ENCODE measurements at regions not wholly inside any gene's neighbourhood (a gene's known extent, or its start where the extent isn't known, plus 50 kb on each side); places are given as distances from the start of the nearest gene placed in this dataset.
"Not testable (repeated sequence)": the region's sequence is repeated elsewhere in the genome, so short reads cannot be mapped to it uniquely, and the experiment has no call there.

DNA sequence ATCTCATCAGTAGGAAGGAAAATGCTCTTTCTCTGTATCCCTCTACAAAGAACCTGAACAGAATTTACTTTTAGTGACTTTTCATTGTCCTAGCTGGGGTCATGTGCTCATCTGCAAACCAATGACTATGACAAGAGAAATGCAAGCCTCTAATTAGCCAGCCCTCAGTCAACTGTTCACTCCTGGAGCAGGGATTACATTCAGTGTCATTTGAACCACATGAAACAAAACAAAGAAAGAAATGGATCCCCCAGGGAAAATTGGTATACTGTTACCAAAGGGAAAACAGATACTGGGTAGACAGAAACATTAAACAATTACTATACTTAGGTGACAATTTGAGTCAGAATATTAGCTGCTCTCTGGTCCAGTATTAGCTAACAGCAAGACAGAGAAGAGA is 173.6 kb downstream of the RCHY1 start:
- H3K4me3 ChIP-seq (ENCODE audit: low read length): no peak overlapping the region
- H3K9ac ChIP-seq (ENCODE audit: low read depth, low read length): no peak overlapping the region
- no peak overlapping the region for H3K4me2 ChIP-seq (ENCODE audit: low read length)
- no peaks in the 10 kb centered on the region for H3K36me3 ChIP-seq (ENCODE audit: insufficient read depth, low read length)
- no peaks in the 10 kb centered on the region for H3K27me3 ChIP-seq (ENCODE audit: control insufficient read depth, insufficient read depth, low read length)
- peaks cover 32% of the 10 kb centered on the region for H3K4me1 ChIP-seq (ENCODE audit: control insufficient read depth, insufficient read depth, low read length)
- no peaks in the 10 kb centered on the region for H3K9me3 ChIP-seq (replicated peaks; ENCODE audit: low read length)

DNA sequence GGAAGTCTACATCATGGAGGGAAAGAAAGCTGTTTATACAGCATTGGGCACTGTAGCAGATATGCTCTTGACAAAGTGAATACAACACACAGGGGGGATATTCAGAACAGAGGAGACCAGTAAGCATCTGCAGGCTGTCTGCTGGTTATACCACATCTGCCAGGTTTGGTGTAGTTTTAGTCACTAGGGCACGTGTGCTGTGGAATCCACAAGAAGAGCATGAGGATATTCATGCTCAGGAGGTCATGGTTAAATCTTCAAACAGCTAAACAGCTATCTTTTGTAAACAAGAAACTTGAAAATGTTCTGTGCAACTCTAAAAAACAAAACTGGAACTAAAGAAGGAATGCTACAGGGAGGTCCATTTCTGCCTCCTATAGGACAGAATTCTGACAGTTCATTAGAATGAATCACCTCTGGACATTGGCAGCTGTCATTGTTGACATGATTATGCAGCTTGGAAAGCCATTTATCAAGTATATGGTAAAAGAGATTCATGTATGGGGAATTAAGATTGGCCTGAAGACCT is 175.8 kb downstream of the RCHY1 start:
- peak overlapping the region; percentile 15 for H3K9ac ChIP-seq (ENCODE audit: low read depth, low read length)
- H3K27me3 ChIP-seq (ENCODE audit: control insufficient read depth, insufficient read depth, low read length): no peaks in the 10 kb centered on the region
- H3K9me3 ChIP-seq (replicated peaks; ENCODE audit: low read length): no peaks in the 10 kb centered on the region
- H3K4me1 ChIP-seq (ENCODE audit: control insufficient read depth, insufficient read depth, low read length): peaks cover 22% of the 10 kb centered on the region
- H3K4me2 ChIP-seq (ENCODE audit: low read length): peak overlapping the region; percentile 55
- peak overlapping the region; percentile 13 for H3K4me3 ChIP-seq (ENCODE audit: low read length)
- H3K36me3 ChIP-seq (ENCODE audit: insufficient read depth, low read length): no peaks in the 10 kb centered on the region

GRCh38 chr4:75327804-75328512 is 186.2 kb downstream of the RCHY1 start:
- Histone ChIP-seq H3K4me2 (ENCODE audit: low read length) (peak overlapping the region; percentile 68), H3K9me3 (replicated peaks; ENCODE audit: low read length) (no peaks in the 10 kb centered on the region), H3K36me3 (ENCODE audit: insufficient read depth, low read length) (no peaks in the 10 kb centered on the region), H3K4me1 (ENCODE audit: control insufficient read depth, insufficient read depth, low read length) (peaks cover 26% of the 10 kb centered on the region), H3K9ac (ENCODE audit: low read depth, low read length) (peak overlapping the region; percentile 59), H3K27me3 (ENCODE audit: control insufficient read depth, insufficient read depth, low read length) (no peaks in the 10 kb centered on the region), H3K4me3 (ENCODE audit: low read length) (peak overlapping the region; percentile 22)

- H3K9me3 ChIP-seq (replicated peaks; ENCODE audit: low read length): no peaks in the 10 kb centered on the region
- H3K9ac ChIP-seq (ENCODE audit: low read depth, low read length): no peak overlapping the region
- peaks cover 26% of the 10 kb centered on the region for H3K4me1 ChIP-seq (ENCODE audit: control insufficient read depth, insufficient read depth, low read length)
- H3K36me3 ChIP-seq (ENCODE audit: insufficient read depth, low read length): no peaks in the 10 kb centered on the region
- H3K4me2 ChIP-seq (ENCODE audit: low read length): no peak overlapping the region
- H3K27me3 ChIP-seq (ENCODE audit: control insufficient read depth, insufficient read depth, low read length): no peaks in the 10 kb centered on the region
- H3K4me3 ChIP-seq (ENCODE audit: low read length): no peak overlapping the region
Measured at GRCh38 chr4:75325318-75325979, 188.8 kb downstream of the RCHY1 start.

GRCh38 chr4:75321484-75321883 is 192.7 kb downstream of the RCHY1 start:
- H3K27me3 ChIP-seq (ENCODE audit: control insufficient read depth, insufficient read depth, low read length): no peaks in the 10 kb centered on the region
- H3K4me2 ChIP-seq (ENCODE audit: low read length): no peak overlapping the region
- no peaks in the 10 kb centered on the region for H3K36me3 ChIP-seq (ENCODE audit: insufficient read depth, low read length)
- H3K4me1 ChIP-seq (ENCODE audit: control insufficient read depth, insufficient read depth, low read length): peaks cover under 1% of the 10 kb centered on the region
- no peaks in the 10 kb centered on the region for H3K9me3 ChIP-seq (replicated peaks; ENCODE audit: low read length)
- no peak overlapping the region for H3K9ac ChIP-seq (ENCODE audit: low read depth, low read length)
- H3K4me3 ChIP-seq (ENCODE audit: low read length): no peak overlapping the region

GRCh38 chr4:75317641-75318040 is 196.6 kb downstream of the RCHY1 start:
- not testable (repeated sequence) for H3K4me2 ChIP-seq (ENCODE audit: low read length); H3K27me3 ChIP-seq (ENCODE audit: control insufficient read depth, insufficient read depth, low read length); H3K4me3 ChIP-seq (ENCODE audit: low read length); H3K36me3 ChIP-seq (ENCODE audit: insufficient read depth, low read length); H3K4me1 ChIP-seq (ENCODE audit: control insufficient read depth, insufficient read depth, low read length); H3K9ac ChIP-seq (ENCODE audit: low read depth, low read length); H3K9me3 ChIP-seq (replicated peaks; ENCODE audit: low read length)

GRCh38 chr4:75308049-75308448 is 206.2 kb downstream of the RCHY1 start:
- no peak overlapping the region for H3K9ac ChIP-seq (ENCODE audit: low read depth, low read length)
- no peaks in the 10 kb centered on the region for H3K36me3 ChIP-seq (ENCODE audit: insufficient read depth, low read length)
- H3K4me2 ChIP-seq (ENCODE audit: low read length): no peak overlapping the region
- H3K4me3 ChIP-seq (ENCODE audit: low read length): no peak overlapping the region
- no peaks in the 10 kb centered on the region for H3K9me3 ChIP-seq (replicated peaks; ENCODE audit: low read length)
- H3K4me1 ChIP-seq (ENCODE audit: control insufficient read depth, insufficient read depth, low read length): no peaks in the 10 kb centered on the region
- peaks cover 4% of the 10 kb centered on the region for H3K27me3 ChIP-seq (ENCODE audit: control insufficient read depth, insufficient read depth, low read length)

DNA sequence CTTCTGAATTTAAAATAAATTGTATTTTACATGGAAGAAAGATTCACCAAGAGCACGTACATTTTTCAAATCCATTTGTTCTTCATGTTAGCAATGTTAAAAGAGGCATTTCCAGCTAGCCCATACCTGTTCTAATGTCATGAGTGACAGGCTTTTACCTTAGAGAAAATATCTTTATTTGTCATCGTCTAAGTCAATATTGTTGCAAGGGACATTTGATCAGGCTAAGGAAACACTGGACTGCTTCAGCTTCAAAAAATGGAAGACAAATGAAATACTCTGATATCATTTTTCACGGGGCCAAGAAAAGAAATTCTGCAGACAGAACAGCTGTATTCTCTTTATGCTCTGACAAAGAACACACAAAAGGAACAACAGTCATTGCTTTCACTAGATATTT is 207.7 kb downstream of the RCHY1 start:
- H3K9me3 ChIP-seq (replicated peaks; ENCODE audit: low read length): no peaks in the 10 kb centered on the region
- no peak overlapping the region for H3K4me3 ChIP-seq (ENCODE audit: low read length)
- H3K4me2 ChIP-seq (ENCODE audit: low read length): no peak overlapping the region
- H3K36me3 ChIP-seq (ENCODE audit: insufficient read depth, low read length): no peaks in the 10 kb centered on the region
- no peak overlapping the region for H3K9ac ChIP-seq (ENCODE audit: low read depth, low read length)
- peaks cover 4% of the 10 kb centered on the region for H3K27me3 ChIP-seq (ENCODE audit: control insufficient read depth, insufficient read depth, low read length)
- no peaks in the 10 kb centered on the region for H3K4me1 ChIP-seq (ENCODE audit: control insufficient read depth, insufficient read depth, low read length)

GRCh38 chr4:75302648-75303047 is 211.6 kb downstream of the RCHY1 start:
- Histone ChIP-seq H3K36me3 (ENCODE audit: insufficient read depth, low read length) (no peaks in the 10 kb centered on the region), H3K4me2 (ENCODE audit: low read length) (no peak overlapping the region)

DNA sequence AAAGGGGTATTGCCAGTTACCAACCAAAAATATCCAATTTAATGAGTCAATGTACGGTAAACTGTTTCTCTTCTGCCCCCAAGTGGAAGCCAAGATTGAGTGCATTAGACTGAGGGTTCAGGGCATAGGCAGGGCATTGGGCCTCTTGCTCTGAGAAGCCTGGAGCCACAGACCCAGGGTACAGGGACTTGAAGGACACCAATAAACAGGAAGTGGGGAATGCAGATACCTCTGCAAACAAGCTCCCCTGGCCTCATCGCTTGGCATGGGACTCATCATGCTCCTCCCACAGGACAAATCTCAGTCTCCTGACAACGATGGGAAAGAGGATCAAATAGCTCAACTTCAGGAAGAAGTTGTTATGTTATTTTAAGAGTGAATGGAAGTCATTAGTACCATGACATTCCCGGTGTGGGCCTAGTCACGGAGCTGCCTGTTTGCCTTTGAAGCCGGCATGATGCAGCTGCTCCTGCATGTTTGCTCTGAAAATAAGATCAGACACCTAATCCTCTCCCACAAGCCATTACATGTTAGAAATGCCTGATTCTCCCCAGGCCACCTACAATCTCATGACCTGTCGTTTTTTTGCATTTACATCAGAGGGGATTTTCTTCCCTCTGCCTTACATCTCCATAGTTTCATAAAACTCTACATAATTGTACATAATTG is 224.2 kb downstream of the RCHY1 start:
- no peak overlapping the region for H3K4me2 ChIP-seq (ENCODE audit: low read length)
- no peaks in the 10 kb centered on the region for H3K36me3 ChIP-seq (ENCODE audit: insufficient read depth, low read length)
- H3K9me3 ChIP-seq (replicated peaks; ENCODE audit: low read length): no peaks in the 10 kb centered on the region
- no peaks in the 10 kb centered on the region for H3K4me1 ChIP-seq (ENCODE audit: control insufficient read depth, insufficient read depth, low read length)
- no peak overlapping the region for H3K4me3 ChIP-seq (ENCODE audit: low read length)
- H3K27me3 ChIP-seq (ENCODE audit: control insufficient read depth, insufficient read depth, low read length): peaks cover 11% of the 10 kb centered on the region
- no peak overlapping the region for H3K9ac ChIP-seq (ENCODE audit: low read depth, low read length)

More at GRCh38 chr4:75302648-75303047, 211.6 kb downstream of the RCHY1 start:
- Histone ChIP-seq H3K4me3 (ENCODE audit: low read length) (no peak overlapping the region), H3K9me3 (replicated peaks; ENCODE audit: low read length) (no peaks in the 10 kb centered on the region), H3K27me3 (ENCODE audit: control insufficient read depth, insufficient read depth, low read length) (peaks cover 4% of the 10 kb centered on the region), H3K4me1 (ENCODE audit: control insufficient read depth, insufficient read depth, low read length) (no peaks in the 10 kb centered on the region), H3K9ac (ENCODE audit: low read depth, low read length) (no peak overlapping the region)

DNA sequence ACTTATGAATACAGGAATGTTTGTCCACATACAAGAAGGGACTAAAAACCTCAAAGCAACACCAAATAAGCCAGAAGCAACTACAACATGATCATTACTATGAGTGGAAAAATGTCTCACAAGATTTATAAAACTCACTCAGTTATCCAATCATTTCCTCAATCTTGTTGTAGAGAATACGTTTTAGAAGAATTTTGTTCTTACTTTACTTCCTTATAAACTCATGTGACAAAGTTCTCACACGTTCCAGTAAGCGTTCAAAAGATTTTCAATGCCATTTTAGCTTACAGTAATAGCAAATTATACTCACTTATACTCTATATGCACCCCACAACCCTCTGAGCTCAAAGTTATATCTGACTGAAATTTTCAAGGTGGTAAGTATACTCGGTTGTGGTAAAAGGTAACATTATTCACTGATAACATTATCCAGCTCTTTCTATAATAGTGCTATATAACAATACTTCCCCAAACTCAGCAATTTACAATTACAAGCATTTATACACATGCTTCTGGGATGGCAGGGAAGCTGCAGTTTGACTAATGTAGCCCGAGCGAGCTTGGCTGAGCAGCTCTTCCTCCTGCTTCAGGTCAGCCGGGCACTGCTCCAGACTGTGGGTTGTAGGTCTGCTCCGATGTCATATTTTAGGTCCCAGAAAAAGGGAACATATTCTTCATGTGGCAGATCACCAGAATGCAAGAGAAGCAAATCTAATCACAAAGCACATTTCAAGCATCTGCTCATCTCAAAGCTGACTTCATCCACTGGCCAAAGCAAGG is 226.3 kb downstream of the RCHY1 start:
- peaks cover 15% of the 10 kb centered on the region for H3K27me3 ChIP-seq (ENCODE audit: control insufficient read depth, insufficient read depth, low read length)
- H3K9me3 ChIP-seq (replicated peaks; ENCODE audit: low read length): no peaks in the 10 kb centered on the region
- H3K4me3 ChIP-seq (ENCODE audit: low read length): no peak overlapping the region
- H3K4me2 ChIP-seq (ENCODE audit: low read length): no peak overlapping the region
- no peaks in the 10 kb centered on the region for H3K4me1 ChIP-seq (ENCODE audit: control insufficient read depth, insufficient read depth, low read length)
- H3K9ac ChIP-seq (ENCODE audit: low read depth, low read length): no peak overlapping the region
- no peaks in the 10 kb centered on the region for H3K36me3 ChIP-seq (ENCODE audit: insufficient read depth, low read length)
